Stomach (tissue), 4 donors: ENCODE measurements at regions not wholly inside any gene's neighbourhood (a gene's known extent, or its start where the extent isn't known, plus 50 kb on each side); places are given as distances from the start of the nearest gene placed in this dataset.
"Not testable (repeated sequence)": the region's sequence is repeated elsewhere in the genome, so short reads cannot be mapped to it uniquely, and the experiment has no call there.

ENCODE experiments used
- CTCF ChIP-seq, 7 experiments: fragments of 450-650 bp in 4 of 7; fragments of 200-600 bp in 3 of 7; sonication (generic) in 3 of 7; IDR thresholded peaks; one replicate each; pipeline ENCODE4 v1.5.1; 2016 to 2019; ENCODE audit warnings: antibody characterized with exemption in 7 of 7, control low read depth in 2 of 7, mild to moderate bottlenecking in 1 of 7
- EP300 ChIP-seq: sonication (generic); formaldehyde crosslinking; IDR thresholded peaks from one replicate; pipeline ENCODE4 v1.6.1; 2017; ENCODE audit warnings: antibody characterized with exemption
- POLR2A ChIP-seq, 4 donors: fragments of 450-650 bp; IDR thresholded peaks; one replicate each; pipeline ENCODE4 v1.6.1; 2016; ENCODE audit warnings: antibody characterized with exemption in 4 of 4, control low read depth in 2 of 4, mild to moderate bottlenecking in 1 of 4, moderate library complexity in 1 of 4
- POLR2AphosphoS5 ChIP-seq, 3 donors: sonication (generic); formaldehyde crosslinking; IDR thresholded peaks; one replicate each; pipeline ENCODE4 v1.6.1; 2016; ENCODE audit warnings: antibody characterized with exemption in 3 of 3

GRCh38 chr11:67888056-67888455 lies 115.8 kb downstream of the UNC93B1 start:
- TF ChIP-seq CTCF (IDR thresholded peaks at IDR 0.05); POLR2A (IDR thresholded peaks at IDR 0.05); POLR2AphosphoS5 (IDR thresholded peaks at IDR 0.05); EP300: not testable (repeated sequence)
